ENCODE measurements at regions not wholly inside any gene's neighbourhood (a gene's known extent, or its start where the extent isn't known, plus 50 kb on each side); places are given as distances from the start of the nearest gene placed in this dataset.

- Histone ChIP-seq H3F3A (ENCODE audit: low read depth) (no peaks in the 10 kb centered on the region), H3K4me2 (no peak overlapping the region), H3K27ac (no peak overlapping the region), H3K36me3 (no peaks in the 10 kb centered on the region), H3K9ac (no peak overlapping the region), H3K79me2 (ENCODE audit: low read depth) (no peaks in the 10 kb centered on the region), H3K9me3 (ENCODE audit: low read depth) (no peaks in the 10 kb centered on the region), H3K4me1 (no peaks in the 10 kb centered on the region), H3K27me3 (no peaks in the 10 kb centered on the region), H3K4me3 (no peak overlapping the region), H2AFZ (replicated peaks) (no peak overlapping the region), H4K20me1 (ENCODE audit: low read depth) (no peaks in the 10 kb centered on the region)
- H3K4me1 Mint-ChIP-seq, result peaks cover 18% of the 10 kb centered on the region
- H3K27ac Mint-ChIP-seq, result no peak overlapping the region
- H3K27me3 Mint-ChIP-seq (ENCODE audit: insufficient read depth, low read depth), result no peaks in the 10 kb centered on the region
- H3K36me3 Mint-ChIP-seq, result no peaks in the 10 kb centered on the region
- TF ChIP-seq, protein P1, sequence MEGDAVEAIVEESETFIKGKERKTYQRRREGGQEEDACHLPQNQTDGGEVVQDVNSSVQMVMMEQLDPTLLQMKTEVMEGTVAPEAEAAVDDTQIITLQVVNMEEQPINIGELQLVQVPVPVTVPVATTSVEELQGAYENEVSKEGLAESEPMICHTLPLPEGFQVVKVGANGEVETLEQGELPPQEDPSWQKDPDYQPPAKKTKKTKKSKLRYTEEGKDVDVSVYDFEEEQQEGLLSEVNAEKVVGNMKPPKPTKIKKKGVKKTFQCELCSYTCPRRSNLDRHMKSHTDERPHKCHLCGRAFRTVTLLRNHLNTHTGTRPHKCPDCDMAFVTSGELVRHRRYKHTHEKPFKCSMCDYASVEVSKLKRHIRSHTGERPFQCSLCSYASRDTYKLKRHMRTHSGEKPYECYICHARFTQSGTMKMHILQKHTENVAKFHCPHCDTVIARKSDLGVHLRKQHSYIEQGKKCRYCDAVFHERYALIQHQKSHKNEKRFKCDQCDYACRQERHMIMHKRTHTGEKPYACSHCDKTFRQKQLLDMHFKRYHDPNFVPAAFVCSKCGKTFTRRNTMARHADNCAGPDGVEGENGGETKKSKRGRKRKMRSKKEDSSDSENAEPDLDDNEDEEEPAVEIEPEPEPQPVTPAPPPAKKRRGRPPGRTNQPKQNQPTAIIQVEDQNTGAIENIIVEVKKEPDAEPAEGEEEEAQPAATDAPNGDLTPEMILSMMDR (IDR thresholded peaks at IDR 0.05), result no peak
- no peak for TF ChIP-seq EZH2phosphoT487 (IDR thresholded peaks at IDR 0.05)
- TF ChIP-seq EZH2 (IDR thresholded peaks at IDR 0.05), result no peak
- H3K4me3 Mint-ChIP-seq, result no peak overlapping the region
- no peak for DNase-seq (ENCODE audit: low spot score)
- peaks cover 6% of the 10 kb centered on the region for H3K9me3 Mint-ChIP-seq
Observed at GRCh38 chr6:141361559-141361958, 771.2 kb upstream of the GJE1 start.

DNA sequence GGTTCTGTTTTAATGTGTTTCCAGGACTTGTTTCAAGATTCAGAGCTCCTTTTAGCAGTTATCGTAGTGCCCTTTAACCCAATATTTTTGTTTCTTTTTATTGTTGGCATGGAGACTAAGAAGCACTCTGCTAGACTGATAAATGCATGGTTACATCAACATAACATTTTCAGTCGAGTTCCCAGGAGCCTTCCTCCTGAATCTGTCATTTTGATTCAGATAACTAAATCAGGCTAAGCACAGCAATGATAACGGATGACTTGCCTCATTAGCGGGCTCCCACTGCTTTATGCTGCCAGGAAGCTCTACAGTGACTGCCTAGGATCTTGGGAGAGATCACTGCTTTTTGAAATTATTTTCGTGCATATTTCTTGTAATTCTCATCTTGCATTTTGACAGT lies 772.8 kb upstream of the GJE1 start:
- H3K27me3 ChIP-seq, result no peaks in the 10 kb centered on the region
- peak; percentile 10 for DNase-seq (ENCODE audit: low spot score)
- peak overlapping the region; percentile 3 for H2AFZ ChIP-seq (replicated peaks)
- no peaks in the 10 kb centered on the region for H3K79me2 ChIP-seq (ENCODE audit: low read depth)
- no peak for TF ChIP-seq EZH2phosphoT487 (IDR thresholded peaks at IDR 0.05)
- no peak for TF ChIP-seq EZH2 (IDR thresholded peaks at IDR 0.05)
- TF ChIP-seq, protein P1 (IDR thresholded peaks at IDR 0.05), result no peak
- Mint-ChIP-seq H3K4me1 (peaks cover 20% of the 10 kb centered on the region), H3K27ac (peak overlapping the region; percentile 87), H3K27me3 (ENCODE audit: insufficient read depth, low read depth) (no peaks in the 10 kb centered on the region), H3K4me3 (no peak overlapping the region), H3K9me3 (peaks cover 6% of the 10 kb centered on the region), H3K36me3 (no peaks in the 10 kb centered on the region)
- no peaks in the 10 kb centered on the region for H3F3A ChIP-seq (ENCODE audit: low read depth)
- no peaks in the 10 kb centered on the region for H3K9me3 ChIP-seq (ENCODE audit: low read depth)
- H4K20me1 ChIP-seq (ENCODE audit: low read depth), result no peaks in the 10 kb centered on the region
- H3K9ac ChIP-seq, result no peak overlapping the region
- H3K4me1 ChIP-seq, result no peaks in the 10 kb centered on the region
- no peak overlapping the region for H3K4me2 ChIP-seq
- no peaks in the 10 kb centered on the region for H3K36me3 ChIP-seq
- H3K4me3 ChIP-seq, result no peak overlapping the region
- H3K27ac ChIP-seq, result no peak overlapping the region

GRCh38 chr6:141354191-141354955 lies 778.4 kb upstream of the GJE1 start:
- H3K4me1 Mint-ChIP-seq, result peaks cover 12% of the 10 kb centered on the region
- H3K36me3 Mint-ChIP-seq, result no peaks in the 10 kb centered on the region
- no peaks in the 10 kb centered on the region for H3K27me3 Mint-ChIP-seq (ENCODE audit: insufficient read depth, low read depth)
- H3K4me3 ChIP-seq, result no peak overlapping the region
- no peak overlapping the region for H3K27ac ChIP-seq
- no peaks in the 10 kb centered on the region for H3F3A ChIP-seq (ENCODE audit: low read depth)
- no peak for TF ChIP-seq EZH2phosphoT487 (IDR thresholded peaks at IDR 0.05)
- TF ChIP-seq, protein P1 (IDR thresholded peaks at IDR 0.05), result peak; percentile 20
- H3K9me3 Mint-ChIP-seq, result peaks cover 6% of the 10 kb centered on the region
- no peak overlapping the region for H3K4me3 Mint-ChIP-seq
- no peak overlapping the region for H3K9ac ChIP-seq
- H3K4me2 ChIP-seq, result no peak overlapping the region
- no peaks in the 10 kb centered on the region for H4K20me1 ChIP-seq (ENCODE audit: low read depth)
- DNase-seq (ENCODE audit: low spot score), result no peak
- no peaks in the 10 kb centered on the region for H3K79me2 ChIP-seq (ENCODE audit: low read depth)
- H3K9me3 ChIP-seq (ENCODE audit: low read depth), result no peaks in the 10 kb centered on the region
- no peaks in the 10 kb centered on the region for H3K4me1 ChIP-seq
- no peaks in the 10 kb centered on the region for H3K36me3 ChIP-seq
- H3K27ac Mint-ChIP-seq, result no peak overlapping the region
- no peak overlapping the region for H2AFZ ChIP-seq (replicated peaks)
- no peaks in the 10 kb centered on the region for H3K27me3 ChIP-seq
